A673 (cell line): ENCODE measurements at regions not wholly inside any gene's neighbourhood (a gene's known extent, or its start where the extent isn't known, plus 50 kb on each side); places are given as distances from the start of the nearest gene placed in this dataset.
A peak's percentile ranks its signal among the peaks of the same experiment; 100 is the strongest.
"Not testable (repeated sequence)": the region's sequence is repeated elsewhere in the genome, so short reads cannot be mapped to it uniquely, and the experiment has no call there.

ENCODE experiments used
- BruUV-seq: library from RNA; stranded (reverse); fragments of 400-500 nt; replicated peaks from 2 replicates; lab custom pipeline; 2021; lab: Mats Ljungman, UMichigan
- CTCF ChIA-PET: fragments of 300-600 bp; sonication (Branson Sonifier 250); formaldehyde crosslinking; loops from one replicate; lab custom pipeline; 2022; ENCODE audit warnings: antibody characterized with exemption; lab: Charles Lee
- POLR2A ChIA-PET: fragments of 300-600 bp; sonication (Branson Sonifier 250); formaldehyde crosslinking; loops from one replicate; lab custom pipeline; 2022; ENCODE audit warnings: antibody characterized with exemption; ENCODE audit not compliant: low non-redundant PET; lab: Charles Lee
- DNase-seq: peaks from one replicate; pipeline ENCODE4 v3.0.0-alpha.2; 2015; ENCODE audit warnings: low spot score
- H3K27ac ChIP-seq: fragments of 200-600 bp; sonication (generic); 2 replicates; pipeline ENCODE4 v1.5.1; 2016; ENCODE audit warnings: mixed run types, low read depth, mild to moderate bottlenecking, mixed read lengths, antibody characterized with exemption, low read length; ENCODE audit not compliant: poor library complexity, severe bottlenecking
- H3K27me3 ChIP-seq: fragments of 200-600 bp; sonication (generic); replicated peaks from 2 replicates; pipeline ENCODE4 v1.6.1; 2017; ENCODE audit warnings: mixed run types, low read depth, mild to moderate bottlenecking, mixed read lengths, antibody characterized with exemption, low read length; ENCODE audit not compliant: insufficient read depth, poor library complexity
- H3K36me3 ChIP-seq: fragments of 200-600 bp; sonication (generic); 2 replicates; pipeline ENCODE4 v1.6.1; 2016; ENCODE audit warnings: mixed run types, mild to moderate bottlenecking, mixed read lengths, antibody characterized with exemption, low read length; ENCODE audit not compliant: insufficient read depth, poor library complexity, severe bottlenecking
- H3K4me1 ChIP-seq: fragments of 200-600 bp; sonication (generic); 2 replicates; pipeline ENCODE4 v1.6.1; 2017; ENCODE audit warnings: mixed run types, mild to moderate bottlenecking, mixed read lengths, antibody characterized with exemption, low read length; ENCODE audit not compliant: insufficient read depth, poor library complexity, severe bottlenecking
- H3K4me3 ChIP-seq: fragments of 200-600 bp; sonication (generic); 2 replicates; pipeline ENCODE4 v1.5.1; 2016; ENCODE audit warnings: low read depth, mixed run types, mild to moderate bottlenecking, mixed read lengths, low read length; ENCODE audit not compliant: poor library complexity, severe bottlenecking
- H3K9me3 ChIP-seq: fragments of 200-600 bp; sonication (generic); 2 replicates; pipeline ENCODE4 v1.6.1; 2016; ENCODE audit warnings: mixed run types, low read depth, mild to moderate bottlenecking, mixed read lengths, antibody characterized with exemption, low read length; ENCODE audit not compliant: poor library complexity, severe bottlenecking
- CTCF ChIP-seq: fragments of 300-800, 200-600 bp; sonication (generic); conservative IDR thresholded peaks from 2 replicates; pipeline ENCODE4 v1.5.1; 2017; ENCODE audit warnings: low read depth, mild to moderate bottlenecking, antibody characterized with exemption, low read length, moderate library complexity, mixed read lengths
- EZH2 ChIP-seq: fragments of 200-600 bp; sonication (generic); IDR thresholded peaks from 2 replicates; pipeline ENCODE4 v1.6.1; 2017; ENCODE audit warnings: borderline replicate concordance, low read depth, mild to moderate bottlenecking, mixed read lengths, antibody characterized with exemption, low read length; ENCODE audit not compliant: poor library complexity, severe bottlenecking
- intact Hi-C: fragments of 100-400 bp; cut with micrococcal nuclease; formaldehyde crosslinking; loops from one replicate; pipeline ENCODE4 v1.10.0; 2022; ENCODE audit not compliant: unreplicated experiment

- no peak for DNase-seq
- no peaks in the 10 kb centered on the region for H3K27me3 ChIP-seq
- CTCF ChIA-PET: no interaction called here
- intact Hi-C loops: no loop called here
- no TSS peak for BruUV-seq
- no peak for TF ChIP-seq CTCF
- TF ChIP-seq EZH2: no peak
- no peaks in the 10 kb centered on the region for H3K9me3 ChIP-seq
- H3K4me3 ChIP-seq: no peak overlapping the region
- POLR2A ChIA-PET: no interaction called here
- no peak overlapping the region for H3K27ac ChIP-seq
- H3K4me1 ChIP-seq: no peaks in the 10 kb centered on the region
- no peaks in the 10 kb centered on the region for H3K36me3 ChIP-seq
These were observed 324.8 kb upstream of the FOLH1 start for GRCh38 chr11:49533204-49533603.

GRCh38 chr11:49538927-49539326 lies 330.5 kb upstream of the FOLH1 start:
- H3K4me1 ChIP-seq, H3K27ac ChIP-seq, H3K4me3 ChIP-seq, intact Hi-C loops, H3K36me3 ChIP-seq, CTCF ChIA-PET, H3K27me3 ChIP-seq, H3K9me3 ChIP-seq, POLR2A ChIA-PET, DNase-seq, BruUV-seq: not testable (repeated sequence)

- BruUV-seq, H3K4me1 ChIP-seq, intact Hi-C loops, H3K36me3 ChIP-seq, H3K9me3 ChIP-seq, POLR2A ChIA-PET, DNase-seq, H3K4me3 ChIP-seq, H3K27ac ChIP-seq, CTCF ChIA-PET: not testable (repeated sequence)
- H3K27me3 ChIP-seq: peaks cover 28% of the 10 kb centered on the region
These were observed 350.0 kb upstream of the FOLH1 start for GRCh38 chr11:49558261-49558847.

- DNase-seq, BruUV-seq: not testable (repeated sequence)
These were observed 352.2 kb upstream of the FOLH1 start for GRCh38 chr11:49560593-49560992.

GRCh38 chr11:49561240-49561880 lies 353.0 kb upstream of the FOLH1 start:
- H3K4me3 ChIP-seq, DNase-seq, CTCF ChIA-PET, H3K9me3 ChIP-seq, H3K27ac ChIP-seq, H3K4me1 ChIP-seq, POLR2A ChIA-PET, BruUV-seq, H3K36me3 ChIP-seq: not testable (repeated sequence)
- H3K27me3 ChIP-seq: peaks cover 28% of the 10 kb centered on the region
- intact Hi-C loops: loop anchor here (10.0 kb wide), 1 partner anchor 433 kb away; no protein-coding TSS in a partner anchor

More at GRCh38 chr11:49560593-49560992, 352.2 kb upstream of the FOLH1 start:
- H3K27ac ChIP-seq, POLR2A ChIA-PET, H3K9me3 ChIP-seq, H3K4me1 ChIP-seq, CTCF ChIA-PET, H3K4me3 ChIP-seq, H3K36me3 ChIP-seq: not testable (repeated sequence)
- intact Hi-C loops: loop anchor here (10.0 kb wide), 1 partner anchor 434 kb away; no protein-coding TSS in a partner anchor
- peaks cover 28% of the 10 kb centered on the region for H3K27me3 ChIP-seq

GRCh38 chr11:49562262-49562661 lies 353.9 kb upstream of the FOLH1 start:
- POLR2A ChIA-PET, H3K36me3 ChIP-seq, H3K27ac ChIP-seq, H3K4me1 ChIP-seq, H3K4me3 ChIP-seq, H3K9me3 ChIP-seq, BruUV-seq, CTCF ChIA-PET: not testable (repeated sequence)
- intact Hi-C loops: loop anchor here (10.0 kb wide), 1 partner anchor 433 kb away; no protein-coding TSS in a partner anchor
- peak; percentile 13 for DNase-seq
- H3K27me3 ChIP-seq: peaks cover 28% of the 10 kb centered on the region
